SHP77 treated with DMSO at 0.1 percent for 48 hours (cell line): ENCODE measurements at regions not wholly inside any gene's neighbourhood (a gene's known extent, or its start where the extent isn't known, plus 50 kb on each side); places are given as distances from the start of the nearest gene placed in this dataset.
"Not testable (repeated sequence)": the region's sequence is repeated elsewhere in the genome, so short reads cannot be mapped to it uniquely, and the experiment has no call there.

Experiments
- DNase-seq: peaks from one replicate; lab custom pipeline; 2025; lab: John Stamatoyannopoulos, UW

- DNase-seq: no peak
Measured at GRCh38 chr7:152949253-152949652, 189.7 kb downstream of the ACTR3B start.

- DNase-seq: no peak
Measured at GRCh38 chr7:152949790-152950189, 190.2 kb downstream of the ACTR3B start.

- DNase-seq: no peak
Measured at GRCh38 chr7:152956006-152956405, 196.5 kb downstream of the ACTR3B start.

- DNase-seq: no peak
Measured at GRCh38 chr7:152959610-152960009, 200.1 kb downstream of the ACTR3B start.

- DNase-seq: not testable (repeated sequence)
Measured at GRCh38 chr7:152961796-152962195, 202.2 kb downstream of the ACTR3B start.

GRCh38 chr7:152966189-152966588 is 206.6 kb downstream of the ACTR3B start:
- no peak for DNase-seq

- no peak for DNase-seq
Measured at GRCh38 chr7:152967958-152968357, 208.4 kb downstream of the ACTR3B start.

GRCh38 chr7:152968514-152968913 is 209.0 kb downstream of the ACTR3B start:
- DNase-seq: no peak

GRCh38 chr7:152969335-152969734 is 209.8 kb downstream of the ACTR3B start:
- no peak for DNase-seq

- no peak for DNase-seq
Measured at GRCh38 chr7:152969839-152970238, 210.3 kb downstream of the ACTR3B start.

GRCh38 chr7:152970481-152970880 is 210.9 kb downstream of the ACTR3B start:
- DNase-seq: no peak

- DNase-seq: no peak
Measured at GRCh38 chr7:152974577-152974976, 215.0 kb downstream of the ACTR3B start.

GRCh38 chr7:152975076-152975475 is 215.5 kb downstream of the ACTR3B start:
- no peak for DNase-seq

GRCh38 chr7:152979376-152979775 is 219.8 kb downstream of the ACTR3B start:
- DNase-seq: no peak

- DNase-seq: no peak
Measured at GRCh38 chr7:152984421-152984820, 224.9 kb downstream of the ACTR3B start.

GRCh38 chr7:152986376-152986775 is 226.8 kb downstream of the ACTR3B start:
- no peak for DNase-seq

- no peak for DNase-seq
Measured at GRCh38 chr7:152987656-152988055, 228.1 kb downstream of the ACTR3B start.

- no peak for DNase-seq
Measured at GRCh38 chr7:152989889-152990380, 230.4 kb downstream of the ACTR3B start.

GRCh38 chr7:152998420-152998819 is 238.9 kb downstream of the ACTR3B start:
- no peak for DNase-seq

GRCh38 chr7:153002115-153002514 is 242.6 kb downstream of the ACTR3B start:
- DNase-seq: no peak

- DNase-seq: no peak
Measured at GRCh38 chr7:153002572-153002971, 243.0 kb downstream of the ACTR3B start.

- no peak for DNase-seq
Measured at GRCh38 chr7:153004341-153004740, 244.8 kb downstream of the ACTR3B start.

- no peak for DNase-seq
Measured at GRCh38 chr7:153005750-153006435, 246.3 kb downstream of the ACTR3B start.

- no peak for DNase-seq
Measured at GRCh38 chr7:153006452-153006851, 246.9 kb downstream of the ACTR3B start.
